ENCODE measurements at regions not wholly inside any gene's neighbourhood (a gene's known extent, or its start where the extent isn't known, plus 50 kb on each side); places are given as distances from the start of the nearest gene placed in this dataset.
"Not testable (repeated sequence)": the region's sequence is repeated elsewhere in the genome, so short reads cannot be mapped to it uniquely, and the experiment has no call there.

GRCh38 chr3:20618621-20619020, 432.6 kb upstream of the SGO1 start:
- H3K4me3 ChIP-seq (ENCODE audit: extremely low read depth in 1 of 4, insufficient read depth in 2 of 4, low read depth in 3 of 4, low read length in 4 of 4); H3K79me1 ChIP-seq (ENCODE audit: low read depth, low read length); H3K27ac ChIP-seq (ENCODE audit: low read depth, low read length); H2BK12ac ChIP-seq (ENCODE audit: low read depth, low read length); H3K4ac ChIP-seq (replicated peaks; ENCODE audit: insufficient read length, low read depth, low read length); H4K20me1 ChIP-seq (replicated peaks in 1 of 2; ENCODE audit: control insufficient read depth in 1 of 2, insufficient read depth in 2 of 2, low read length in 2 of 2); DNase-seq (ENCODE audit: low read depth in 1 of 2, low spot score in 2 of 2); POLR2A ChIA-PET (ENCODE audit: partially characterized antibody); H4K91ac ChIP-seq (replicated peaks; ENCODE audit: insufficient read length, low read length); H3K4me2 ChIP-seq (ENCODE audit: insufficient read depth in 1 of 2, low read depth in 2 of 2, low read length in 2 of 2); H3K36me3 ChIP-seq (ENCODE audit: control insufficient read depth in 2 of 4, insufficient read depth in 4 of 4, low read length in 3 of 4); FAIRE-seq; H2AK5ac ChIP-seq (ENCODE audit: low read depth, low read length); H3K14ac ChIP-seq (ENCODE audit: insufficient read length); H2BK5ac ChIP-seq (ENCODE audit: low read depth, low read length); H3K9ac ChIP-seq (replicated peaks in 1 of 4; ENCODE audit: extremely low read depth in 1 of 4, low read depth in 3 of 4, low read length in 3 of 4); H3K23me2 ChIP-seq (ENCODE audit: low read depth, low read length); H3K27me3 ChIP-seq (replicated peaks in 1 of 4; ENCODE audit: control insufficient read depth in 3 of 4, extremely low read depth in 1 of 4, insufficient read depth in 3 of 4, low read length in 3 of 4); H3K79me2 ChIP-seq (ENCODE audit: control insufficient read depth in 1 of 2, insufficient read depth in 2 of 2, low read length in 2 of 2); H3K9me3 ChIP-seq (ENCODE audit: insufficient read depth in 2 of 2, low read depth in 1 of 2, low read length in 1 of 2); H2BK120ac ChIP-seq (replicated peaks; ENCODE audit: low read depth, low read length); H2BK15ac ChIP-seq (ENCODE audit: low read length); H2BK20ac ChIP-seq (ENCODE audit: low read length); H3K56ac ChIP-seq (replicated peaks; ENCODE audit: insufficient read length, low read depth, low read length); H4K8ac ChIP-seq (ENCODE audit: extremely low read depth, insufficient read depth, low read length); H3K18ac ChIP-seq (ENCODE audit: extremely low read depth, low read length); H3K4me1 ChIP-seq (replicated peaks in 1 of 4; ENCODE audit: control insufficient read depth in 3 of 4, insufficient read depth in 4 of 4, low read length in 3 of 4); H3K23ac ChIP-seq (ENCODE audit: insufficient read length); H4K5ac ChIP-seq (ENCODE audit: insufficient read length, low read depth, low read length); H2AFZ ChIP-seq (ENCODE audit: low read length): not testable (repeated sequence)
- CTCF ChIA-PET (ENCODE audit: partially characterized antibody) = interaction anchor here (0.6 to 1.6 kb wide), 5 partner anchors 10 to 597 kb away, joined by 3 to 8 read pairs (median 4); no protein-coding TSS in a partner anchor
- WGBS, 2 experiments (ENCODE audit: extremely low coverage in 1 of 2, insufficient coverage in 1 of 2, insufficient read length in 1 of 2, insufficient replicate concordance in 2 of 2, low coverage in 1 of 2, low lambda C conversion rate in 2 of 2, missing lambda C conversion rate in 1 of 2) = 81% methylated on average over 3 of the region's 3 CpGs; no CpG with 5 or more reads in 1 of the 2 experiments

- H3K23me2 ChIP-seq (ENCODE audit: low read depth, low read length); H2AK5ac ChIP-seq (ENCODE audit: low read depth, low read length); H3K4me1 ChIP-seq (replicated peaks in 1 of 4; ENCODE audit: control insufficient read depth in 3 of 4, insufficient read depth in 4 of 4, low read length in 3 of 4); H3K14ac ChIP-seq (ENCODE audit: insufficient read length); H3K9me3 ChIP-seq (ENCODE audit: insufficient read depth in 2 of 2, low read depth in 1 of 2, low read length in 1 of 2); H4K5ac ChIP-seq (ENCODE audit: insufficient read length, low read depth, low read length); H2BK12ac ChIP-seq (ENCODE audit: low read depth, low read length); H2AFZ ChIP-seq (ENCODE audit: low read length); H3K36me3 ChIP-seq (ENCODE audit: control insufficient read depth in 2 of 4, insufficient read depth in 4 of 4, low read length in 3 of 4); H3K79me1 ChIP-seq (ENCODE audit: low read depth, low read length); FAIRE-seq; H3K27ac ChIP-seq (ENCODE audit: low read depth, low read length); H3K4me2 ChIP-seq (ENCODE audit: insufficient read depth in 1 of 2, low read depth in 2 of 2, low read length in 2 of 2); H3K4ac ChIP-seq (replicated peaks; ENCODE audit: insufficient read length, low read depth, low read length); H3K9ac ChIP-seq (replicated peaks in 1 of 4; ENCODE audit: extremely low read depth in 1 of 4, low read depth in 3 of 4, low read length in 3 of 4); H2BK20ac ChIP-seq (ENCODE audit: low read length); H3K4me3 ChIP-seq (ENCODE audit: extremely low read depth in 1 of 4, insufficient read depth in 2 of 4, low read depth in 3 of 4, low read length in 4 of 4); H3K23ac ChIP-seq (ENCODE audit: insufficient read length); H3K27me3 ChIP-seq (replicated peaks in 1 of 4; ENCODE audit: control insufficient read depth in 3 of 4, extremely low read depth in 1 of 4, insufficient read depth in 3 of 4, low read length in 3 of 4); H2BK120ac ChIP-seq (replicated peaks; ENCODE audit: low read depth, low read length); H2BK15ac ChIP-seq (ENCODE audit: low read length); H2BK5ac ChIP-seq (ENCODE audit: low read depth, low read length); DNase-seq (ENCODE audit: low read depth in 1 of 2, low spot score in 2 of 2); H3K18ac ChIP-seq (ENCODE audit: extremely low read depth, low read length); H3K56ac ChIP-seq (replicated peaks; ENCODE audit: insufficient read length, low read depth, low read length); H3K79me2 ChIP-seq (ENCODE audit: control insufficient read depth in 1 of 2, insufficient read depth in 2 of 2, low read length in 2 of 2); POLR2A ChIA-PET (ENCODE audit: partially characterized antibody); H4K91ac ChIP-seq (replicated peaks; ENCODE audit: insufficient read length, low read length); H4K20me1 ChIP-seq (replicated peaks in 1 of 2; ENCODE audit: control insufficient read depth in 1 of 2, insufficient read depth in 2 of 2, low read length in 2 of 2); H4K8ac ChIP-seq (ENCODE audit: extremely low read depth, insufficient read depth, low read length): not testable (repeated sequence)
- CTCF ChIA-PET (ENCODE audit: partially characterized antibody) = interaction anchor here (0.6 to 1.6 kb wide), 5 partner anchors 9 to 598 kb away, joined by 3 to 8 read pairs (median 4); no protein-coding TSS in a partner anchor
- 96% methylated on average over 7 of the region's 7 CpGs; no CpG with 5 or more reads in 1 of the 2 experiments for WGBS, 2 experiments (ENCODE audit: extremely low coverage in 1 of 2, insufficient coverage in 1 of 2, insufficient read length in 1 of 2, insufficient replicate concordance in 2 of 2, low coverage in 1 of 2, low lambda C conversion rate in 2 of 2, missing lambda C conversion rate in 1 of 2)
These were observed 432.2 kb upstream of the SGO1 start for GRCh38 chr3:20618181-20618580.
